Activated B cell treated with CpG ODN at 0.5 μM for 24 hours (primary cell): ENCODE measurements at regions not wholly inside any gene's neighbourhood (a gene's known extent, or its start where the extent isn't known, plus 50 kb on each side); places are given as distances from the start of the nearest gene placed in this dataset.

Experiments
- ATAC-seq: fragments of 200-7000 bp; cut with Tn5 transposase; one replicate; pipeline ENCODE4 v1.10.0; 2021; ENCODE audit warnings: low read depth, mild to moderate bottlenecking, moderate library complexity
- CTCF ChIA-PET: fragments of 350-600 bp; sonication (Branson Sonifier 250); formaldehyde crosslinking; loops from one replicate; lab custom pipeline; 2021; ENCODE audit warnings: antibody characterized with exemption; lab: Charles Lee
- POLR2A ChIA-PET: fragments of 350-600 bp; sonication (Branson Sonifier 250); formaldehyde crosslinking; loops from one replicate; lab custom pipeline; 2021; ENCODE audit warnings: antibody characterized with exemption; lab: Charles Lee
- DNase-seq: peaks from one replicate; pipeline ENCODE4 v3.0.0; 2022
- H3K27ac Mint-ChIP-seq: one replicate; pipeline ENCODE4 v1.8.0; 2020; ENCODE audit warnings: mixed read lengths
- H3K27me3 Mint-ChIP-seq: one replicate; pipeline ENCODE4 v1.8.0; 2021; ENCODE audit warnings: mixed read lengths
- H3K36me3 Mint-ChIP-seq: one replicate; pipeline ENCODE4 v1.8.0; 2021; ENCODE audit warnings: low read depth, mixed read lengths
- H3K4me1 Mint-ChIP-seq: one replicate; pipeline ENCODE4 v1.8.0; 2021; ENCODE audit warnings: mixed read lengths
- H3K4me3 Mint-ChIP-seq: one replicate; pipeline ENCODE4 v1.8.0; 2020; ENCODE audit warnings: mild to moderate bottlenecking, mixed read lengths
- H3K9me3 Mint-ChIP-seq: one replicate; pipeline ENCODE4 v1.8.0; 2020; ENCODE audit warnings: mixed read lengths
- CTCF ChIP-seq: fragments of 200-600 bp; IDR thresholded peaks from one replicate; pipeline ENCODE4 v1.8.0; 2022; ENCODE audit warnings: antibody characterized with exemption, mild to moderate bottlenecking
- intact Hi-C: fragments of 100-400 bp; cut with micrococcal nuclease; formaldehyde crosslinking; loops from one replicate; pipeline ENCODE4 v1.15.1; 2024

DNA sequence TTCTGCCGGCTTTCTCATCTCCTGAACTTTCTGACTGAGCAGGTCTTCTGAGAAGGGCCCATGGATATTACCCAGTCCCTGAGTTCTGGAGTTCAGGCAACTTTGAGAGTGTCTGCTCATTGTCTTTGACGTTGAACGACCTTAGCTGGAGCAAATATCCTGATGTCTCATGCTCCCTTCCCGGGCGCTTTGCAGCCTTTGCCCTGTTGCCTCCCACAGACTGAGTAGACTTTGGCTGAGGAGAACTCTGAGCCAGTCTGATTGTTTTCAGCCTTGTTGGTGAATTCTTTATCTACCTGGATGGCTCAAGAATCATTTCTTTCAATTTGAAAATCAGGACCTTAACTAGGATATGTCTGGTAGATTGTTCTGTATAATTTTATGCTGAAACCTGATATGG is 353.7 kb downstream of the GLRX3 start:
- ATAC-seq (no peak), DNase-seq (no peak)
- Mint-ChIP-seq H3K4me1 (no peaks in the 10 kb centered on the region), H3K27me3 (no peaks in the 10 kb centered on the region), H3K36me3 (no peaks in the 10 kb centered on the region), H3K9me3 (no peaks in the 10 kb centered on the region), H3K4me3 (no peak overlapping the region), H3K27ac (no peak overlapping the region)
- TF ChIP-seq CTCF = no peak
- intact Hi-C loops = no loop called here
- CTCF ChIA-PET = no interaction called here
- POLR2A ChIA-PET = no interaction called here

GRCh38 chr10:130491011-130491692 is 355.0 kb downstream of the GLRX3 start:
- POLR2A ChIA-PET = no interaction called here
- CTCF ChIA-PET = no interaction called here
- H3K36me3 Mint-ChIP-seq = no peaks in the 10 kb centered on the region
- no peak overlapping the region for H3K4me3 Mint-ChIP-seq
- ATAC-seq = no peak
- H3K27ac Mint-ChIP-seq = no peak overlapping the region
- H3K9me3 Mint-ChIP-seq = no peaks in the 10 kb centered on the region
- intact Hi-C loops = no loop called here
- DNase-seq = no peak
- no peaks in the 10 kb centered on the region for H3K27me3 Mint-ChIP-seq
- H3K4me1 Mint-ChIP-seq = no peaks in the 10 kb centered on the region
- TF ChIP-seq CTCF = no peak

- H3K36me3 Mint-ChIP-seq = no peaks in the 10 kb centered on the region
- CTCF ChIA-PET = no interaction called here
- no peaks in the 10 kb centered on the region for H3K9me3 Mint-ChIP-seq
- H3K4me3 Mint-ChIP-seq = no peak overlapping the region
- H3K4me1 Mint-ChIP-seq = no peaks in the 10 kb centered on the region
- H3K27me3 Mint-ChIP-seq = no peaks in the 10 kb centered on the region
- H3K27ac Mint-ChIP-seq = no peak overlapping the region
- POLR2A ChIA-PET = no interaction called here
- intact Hi-C loops = no loop called here
- DNase-seq (no peak), ATAC-seq (no peak)
- no peak for TF ChIP-seq CTCF
Measured at GRCh38 chr10:130491693-130492050, 355.5 kb downstream of the GLRX3 start.

DNA sequence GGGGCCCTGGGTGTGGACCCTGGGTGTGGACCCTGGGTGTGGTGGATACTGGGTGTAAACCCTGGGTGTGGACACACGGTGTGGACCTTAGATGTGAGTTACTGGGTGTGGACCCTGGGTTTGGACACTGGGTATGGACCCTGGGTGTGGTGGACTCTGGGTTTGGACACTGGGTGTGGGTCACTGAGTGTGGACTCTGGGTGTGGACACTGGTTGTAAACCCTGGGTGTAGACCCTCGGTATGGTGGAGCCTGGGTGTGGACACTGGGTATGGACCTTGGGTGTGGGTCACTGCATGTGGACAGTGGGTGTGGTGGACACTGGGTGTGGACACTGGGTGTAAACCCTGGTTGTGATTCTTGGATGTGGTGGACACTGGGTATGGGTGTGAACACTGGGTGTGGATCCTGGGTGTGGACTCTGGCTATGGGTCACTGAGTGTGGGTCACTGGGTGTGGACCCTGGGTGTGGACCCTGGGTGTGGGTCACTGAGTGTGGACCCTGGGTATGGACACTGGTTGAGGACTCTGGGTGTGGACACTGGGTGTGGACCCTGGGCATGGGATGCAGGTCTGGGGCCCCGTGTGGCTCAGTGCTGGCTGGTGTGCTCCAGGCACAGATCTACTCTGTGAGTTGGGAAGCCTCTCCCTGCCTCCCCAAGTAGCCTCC is 356.2 kb downstream of the GLRX3 start:
- no peak for TF ChIP-seq CTCF
- Mint-ChIP-seq H3K36me3 (no peaks in the 10 kb centered on the region), H3K27me3 (no peaks in the 10 kb centered on the region), H3K4me3 (no peak overlapping the region), H3K9me3 (no peaks in the 10 kb centered on the region), H3K27ac (no peak overlapping the region), H3K4me1 (no peaks in the 10 kb centered on the region)
- ChIA-PET CTCF (no interaction called here), POLR2A (no interaction called here)
- ATAC-seq (no peak), DNase-seq (no peak)
- intact Hi-C loops = no loop called here

DNA sequence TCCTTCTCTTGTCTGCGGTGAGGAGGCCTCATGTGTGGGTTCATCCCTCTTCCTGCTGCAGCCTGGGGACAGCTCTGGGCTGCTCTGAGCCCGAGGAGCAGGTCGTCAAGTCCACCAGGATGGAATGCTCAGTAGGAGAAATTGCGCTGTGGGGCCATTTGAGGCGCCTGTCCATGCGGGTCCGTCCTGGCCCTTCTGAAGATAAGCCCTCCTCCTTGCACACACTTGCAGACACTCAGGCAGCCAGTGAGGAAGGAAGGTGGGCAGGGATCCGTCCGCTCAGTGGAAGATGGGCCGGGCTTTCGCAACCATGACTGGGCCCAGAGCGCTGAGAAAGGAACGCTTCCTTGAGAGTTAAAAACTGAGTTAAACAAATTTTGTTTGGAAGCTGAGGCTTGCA is 356.8 kb downstream of the GLRX3 start:
- no peak for DNase-seq

More for the DNA sequence above, 356.8 kb downstream of the GLRX3 start:
- no peaks in the 10 kb centered on the region for H3K27me3 Mint-ChIP-seq
- H3K36me3 Mint-ChIP-seq = no peaks in the 10 kb centered on the region
- no peak for ATAC-seq
- TF ChIP-seq CTCF = no peak
- H3K27ac Mint-ChIP-seq = no peak overlapping the region
- no peaks in the 10 kb centered on the region for H3K9me3 Mint-ChIP-seq
- intact Hi-C loops = no loop called here
- ChIA-PET CTCF (no interaction called here), POLR2A (no interaction called here)
- H3K4me1 Mint-ChIP-seq = no peaks in the 10 kb centered on the region
- H3K4me3 Mint-ChIP-seq = no peak overlapping the region
